ENCODE measurements at regions not wholly inside any gene's neighbourhood (a gene's known extent, or its start where the extent isn't known, plus 50 kb on each side); places are given as distances from the start of the nearest gene placed in this dataset.
"Not testable (repeated sequence)": the region's sequence is repeated elsewhere in the genome, so short reads cannot be mapped to it uniquely, and the experiment has no call there.

DNA sequence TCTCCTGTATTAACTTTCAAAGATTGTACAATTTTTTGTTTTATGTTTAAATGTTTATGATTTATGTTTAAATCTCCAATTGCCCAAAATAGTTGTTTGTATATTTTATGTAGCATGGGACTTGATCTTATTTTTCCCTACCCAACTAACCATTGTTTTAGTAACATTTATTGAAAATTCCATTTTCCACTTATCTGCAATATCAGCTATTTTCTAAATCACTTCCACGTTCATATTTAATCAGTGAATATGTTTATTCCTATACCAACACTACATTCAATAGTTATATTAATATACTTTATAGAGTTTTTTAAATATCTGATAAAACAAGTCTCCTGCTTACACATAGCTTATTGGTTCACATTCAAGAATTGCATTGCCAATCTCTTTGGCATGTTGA lies 532.2 kb downstream of the CHSY3 start:
- H3K9me2 ChIP-seq (replicated peaks; ENCODE audit: insufficient read depth, low read length), result no peaks in the 10 kb centered on the region
- no peak overlapping the region for H3K4me3 ChIP-seq (ENCODE audit: low read length)
- no peak overlapping the region for H2AFZ ChIP-seq (ENCODE audit: low read length)
- no peaks in the 10 kb centered on the region for H3K27me3 ChIP-seq (ENCODE audit: low read length)
- no peaks in the 10 kb centered on the region for H3K36me3 ChIP-seq (ENCODE audit: insufficient read depth, low read length)
- no peaks in the 10 kb centered on the region for H3K9me3 ChIP-seq (ENCODE audit: low read length)
- no peaks in the 10 kb centered on the region for H3K4me1 ChIP-seq (ENCODE audit: low read length)
- H3K4me2 ChIP-seq (ENCODE audit: low read depth, low read length, poor library complexity, severe bottlenecking), result no peak overlapping the region
- DNase-seq, result no peak
- no peaks in the 10 kb centered on the region for H3K79me2 ChIP-seq (ENCODE audit: low read length)
- no peaks in the 10 kb centered on the region for H4K20me1 ChIP-seq (ENCODE audit: insufficient read depth, low read depth, low read length)
- H3K9ac ChIP-seq (ENCODE audit: low read length), result no peak overlapping the region
- no peak overlapping the region for H3K27ac ChIP-seq (ENCODE audit: low read length)

DNA sequence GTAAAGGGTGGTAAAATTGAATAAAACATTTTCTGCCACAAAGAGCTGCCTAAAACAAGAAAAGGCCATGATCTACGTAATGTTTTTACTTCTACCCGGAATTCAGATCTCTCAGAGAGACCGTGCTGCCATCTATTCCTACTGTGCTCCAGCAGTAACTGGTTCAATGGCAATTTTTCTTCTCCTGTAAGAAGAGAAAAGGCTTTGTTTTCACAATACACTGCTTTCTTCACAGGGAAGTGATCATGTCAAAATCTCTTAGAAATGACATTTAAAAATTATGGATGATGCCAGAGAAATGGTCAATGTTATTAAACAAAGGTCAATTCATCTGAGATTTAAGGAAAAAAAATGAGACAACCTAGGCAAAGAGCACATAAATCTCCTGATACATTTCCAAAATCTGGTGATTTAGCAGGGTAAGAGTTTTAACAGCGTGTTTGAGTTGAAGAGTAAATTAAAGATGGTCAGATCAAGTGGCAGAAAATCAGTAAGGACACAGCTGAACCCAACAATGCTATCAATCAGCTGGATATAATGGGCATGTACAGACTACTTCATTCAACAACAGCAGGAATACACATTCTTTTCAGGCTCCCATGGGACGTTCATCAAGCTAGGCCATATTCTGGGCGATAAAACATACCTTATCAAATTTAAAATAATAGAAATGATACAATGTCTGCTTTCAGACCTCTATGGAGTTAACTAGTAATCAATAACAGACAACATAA lies 523.1 kb downstream of the CHSY3 start:
- no peak for DNase-seq
- Histone ChIP-seq H3K9me2 (replicated peaks; ENCODE audit: insufficient read depth, low read length) (no peaks in the 10 kb centered on the region), H3K9me3 (ENCODE audit: low read length) (no peaks in the 10 kb centered on the region), H3K27ac (ENCODE audit: low read length) (no peak overlapping the region), H3K36me3 (ENCODE audit: insufficient read depth, low read length) (no peaks in the 10 kb centered on the region), H3K27me3 (ENCODE audit: low read length) (no peaks in the 10 kb centered on the region), H3K4me1 (ENCODE audit: low read length) (no peaks in the 10 kb centered on the region), H3K4me2 (ENCODE audit: low read depth, low read length, poor library complexity, severe bottlenecking) (no peak overlapping the region), H4K20me1 (ENCODE audit: insufficient read depth, low read depth, low read length) (no peaks in the 10 kb centered on the region), H3K4me3 (ENCODE audit: low read length) (no peak overlapping the region), H3K79me2 (ENCODE audit: low read length) (no peaks in the 10 kb centered on the region), H3K9ac (ENCODE audit: low read length) (no peak overlapping the region), H2AFZ (ENCODE audit: low read length) (no peak overlapping the region)

DNA sequence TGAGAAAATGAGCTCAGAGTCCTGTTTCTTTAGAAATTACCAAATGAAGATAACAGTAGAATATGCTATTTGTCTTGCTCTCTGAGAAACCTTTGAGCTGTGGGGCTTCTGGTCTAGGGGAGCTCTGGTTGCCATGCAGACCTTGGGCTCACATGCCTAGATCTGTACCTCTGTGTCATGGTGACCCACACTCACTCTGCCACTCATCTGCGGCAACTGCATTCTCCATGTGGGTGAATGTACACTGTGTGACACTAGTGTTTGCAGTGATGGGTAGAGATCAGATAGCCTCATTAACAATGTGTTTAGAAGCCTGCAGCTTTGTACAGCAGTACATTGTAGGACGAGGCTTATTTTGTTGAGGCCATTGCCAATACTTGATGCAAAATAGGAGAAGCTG lies 521.2 kb downstream of the CHSY3 start:
- Histone ChIP-seq H4K20me1 (ENCODE audit: insufficient read depth, low read depth, low read length) (no peaks in the 10 kb centered on the region), H3K9me3 (ENCODE audit: low read length) (no peaks in the 10 kb centered on the region), H2AFZ (ENCODE audit: low read length) (no peak overlapping the region), H3K9me2 (replicated peaks; ENCODE audit: insufficient read depth, low read length) (no peaks in the 10 kb centered on the region), H3K36me3 (ENCODE audit: insufficient read depth, low read length) (no peaks in the 10 kb centered on the region), H3K27me3 (ENCODE audit: low read length) (no peaks in the 10 kb centered on the region), H3K4me2 (ENCODE audit: low read depth, low read length, poor library complexity, severe bottlenecking) (no peak overlapping the region), H3K79me2 (ENCODE audit: low read length) (no peaks in the 10 kb centered on the region), H3K4me3 (ENCODE audit: low read length) (no peak overlapping the region), H3K4me1 (ENCODE audit: low read length) (no peaks in the 10 kb centered on the region), H3K9ac (ENCODE audit: low read length) (no peak overlapping the region), H3K27ac (ENCODE audit: low read length) (no peak overlapping the region)
- no peak for DNase-seq

DNA sequence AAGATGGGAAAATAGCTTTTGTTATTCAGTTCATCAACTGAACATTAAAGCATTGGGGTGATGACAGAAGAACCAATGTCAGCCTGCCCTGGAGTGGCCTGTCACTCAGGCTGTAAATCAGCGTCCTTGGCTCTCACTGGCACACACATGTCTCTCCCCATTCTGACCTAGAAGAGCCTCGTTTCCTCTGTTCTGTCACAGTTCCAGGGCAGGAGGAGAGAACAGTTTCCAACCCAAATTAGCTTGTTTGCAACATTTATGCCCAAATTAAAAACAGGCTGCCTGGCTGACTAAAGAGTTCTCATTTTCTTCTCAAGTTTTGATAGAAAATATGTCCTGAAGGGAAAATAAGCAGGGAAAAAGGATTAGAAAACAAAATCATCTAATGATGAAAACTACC lies 520.1 kb downstream of the CHSY3 start:
- no peak for DNase-seq
- H2AFZ ChIP-seq (ENCODE audit: low read length), result no peak overlapping the region

DNA sequence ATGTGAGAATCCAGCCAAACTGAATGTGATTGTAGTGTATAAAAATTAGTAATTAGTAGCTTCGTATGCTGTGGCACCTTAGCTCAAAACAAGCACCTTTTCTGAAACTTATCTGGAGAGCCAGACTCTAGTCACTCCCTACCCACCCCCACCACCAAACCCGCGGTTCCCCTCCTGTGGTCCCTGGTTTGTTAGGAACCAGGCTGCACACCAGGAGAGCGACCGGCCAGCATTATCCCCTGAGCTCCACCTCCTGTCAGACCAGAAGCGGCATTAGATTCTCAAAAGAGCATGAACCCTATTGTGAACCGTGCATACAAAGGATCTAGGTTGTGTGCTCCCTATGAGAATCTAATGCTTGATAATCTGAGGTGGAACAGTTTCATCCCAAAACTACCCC lies 498.6 kb downstream of the CHSY3 start:
- Histone ChIP-seq H3K79me2 (ENCODE audit: low read length) (no peaks in the 10 kb centered on the region), H3K36me3 (ENCODE audit: insufficient read depth, low read length) (no peaks in the 10 kb centered on the region), H3K4me1 (ENCODE audit: low read length) (peaks cover 4% of the 10 kb centered on the region; the same call in 1 of the 2 replicates), H3K27ac (ENCODE audit: low read length) (no peak overlapping the region), H4K20me1 (ENCODE audit: insufficient read depth, low read depth, low read length) (no peaks in the 10 kb centered on the region), H3K9me3 (ENCODE audit: low read length) (no peaks in the 10 kb centered on the region), H3K4me3 (ENCODE audit: low read length) (no peak overlapping the region), H3K27me3 (ENCODE audit: low read length) (no peaks in the 10 kb centered on the region), H3K9me2 (replicated peaks; ENCODE audit: insufficient read depth, low read length) (no peaks in the 10 kb centered on the region), H3K9ac (ENCODE audit: low read length) (no peak overlapping the region), H3K4me2 (ENCODE audit: low read depth, low read length, poor library complexity, severe bottlenecking) (no peak overlapping the region), H2AFZ (ENCODE audit: low read length) (no peak overlapping the region)
- DNase-seq, result no peak

More for the DNA sequence above, 520.1 kb downstream of the CHSY3 start:
- Histone ChIP-seq H3K27ac (ENCODE audit: low read length) (no peak overlapping the region), H3K4me2 (ENCODE audit: low read depth, low read length, poor library complexity, severe bottlenecking) (no peak overlapping the region), H3K4me3 (ENCODE audit: low read length) (no peak overlapping the region), H3K27me3 (ENCODE audit: low read length) (no peaks in the 10 kb centered on the region), H4K20me1 (ENCODE audit: insufficient read depth, low read depth, low read length) (no peaks in the 10 kb centered on the region), H3K79me2 (ENCODE audit: low read length) (no peaks in the 10 kb centered on the region), H3K4me1 (ENCODE audit: low read length) (no peaks in the 10 kb centered on the region), H3K9me2 (replicated peaks; ENCODE audit: insufficient read depth, low read length) (no peaks in the 10 kb centered on the region), H3K9me3 (ENCODE audit: low read length) (no peaks in the 10 kb centered on the region), H3K36me3 (ENCODE audit: insufficient read depth, low read length) (no peaks in the 10 kb centered on the region), H3K9ac (ENCODE audit: low read length) (no peak overlapping the region)

DNA sequence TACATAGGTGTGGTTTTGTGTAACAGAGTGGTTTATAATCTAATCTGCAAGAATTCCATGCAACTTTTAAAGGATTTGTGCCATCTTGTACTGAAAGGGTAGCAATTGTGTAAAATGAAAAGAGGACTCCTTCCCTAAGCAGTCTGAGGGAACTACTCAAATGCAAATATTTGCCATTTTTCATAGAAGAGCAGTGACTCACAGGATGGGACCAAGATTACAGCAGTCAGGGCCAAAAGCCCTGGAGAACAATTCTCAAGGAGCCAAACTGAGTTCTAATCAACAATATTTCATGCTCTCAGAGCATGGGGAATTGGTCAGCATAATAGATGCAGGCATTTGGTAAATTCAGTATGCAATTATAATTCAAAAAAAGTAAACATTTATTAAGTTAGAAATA lies 495.8 kb downstream of the CHSY3 start:
- Histone ChIP-seq H3K9me2 (replicated peaks; ENCODE audit: insufficient read depth, low read length) (0 out of 2 replicates have a peak, but pooled peaks cover 2% of the 10 kb centered on the region), H3K79me2 (ENCODE audit: low read length) (no peaks in the 10 kb centered on the region), H4K20me1 (ENCODE audit: insufficient read depth, low read depth, low read length) (no peaks in the 10 kb centered on the region), H3K27ac (ENCODE audit: low read length) (no peak overlapping the region), H3K9me3 (ENCODE audit: low read length) (no peaks in the 10 kb centered on the region), H3K27me3 (ENCODE audit: low read length) (no peaks in the 10 kb centered on the region), H3K36me3 (ENCODE audit: insufficient read depth, low read length) (no peaks in the 10 kb centered on the region), H3K4me3 (ENCODE audit: low read length) (no peak overlapping the region), H3K9ac (ENCODE audit: low read length) (no peak overlapping the region), H3K4me2 (ENCODE audit: low read depth, low read length, poor library complexity, severe bottlenecking) (no peak overlapping the region), H3K4me1 (ENCODE audit: low read length) (peaks cover 4% of the 10 kb centered on the region; the same call in 1 of the 2 replicates), H2AFZ (ENCODE audit: low read length) (no peak overlapping the region)
- DNase-seq, result no peak

DNA sequence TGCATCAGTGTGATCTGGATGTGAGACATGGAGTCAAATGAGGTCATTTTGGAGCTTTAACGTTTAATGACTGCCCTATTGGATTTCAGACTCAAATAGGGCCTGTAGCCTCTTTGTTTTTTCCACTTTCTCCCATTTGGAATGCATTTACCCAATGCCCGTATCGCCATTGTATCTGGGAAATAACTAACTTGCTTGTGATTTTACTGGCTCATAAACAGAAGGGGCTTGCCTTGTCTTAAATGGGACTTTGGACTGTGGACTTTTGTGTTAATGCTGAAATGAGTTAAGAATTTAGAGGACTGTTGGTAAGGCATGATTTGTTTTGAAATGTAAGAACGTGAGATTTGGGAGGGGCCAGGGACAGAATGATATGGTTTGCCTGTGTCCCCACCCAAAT lies 494.6 kb downstream of the CHSY3 start:
- Histone ChIP-seq H3K9me3 (ENCODE audit: low read length) (no peaks in the 10 kb centered on the region), H3K4me3 (ENCODE audit: low read length) (no peak overlapping the region), H3K4me2 (ENCODE audit: low read depth, low read length, poor library complexity, severe bottlenecking) (no peak overlapping the region), H3K9me2 (replicated peaks; ENCODE audit: insufficient read depth, low read length) (0 out of 2 replicates have a peak, but pooled peaks cover 2% of the 10 kb centered on the region), H3K27ac (ENCODE audit: low read length) (no peak overlapping the region), H3K36me3 (ENCODE audit: insufficient read depth, low read length) (no peaks in the 10 kb centered on the region), H2AFZ (ENCODE audit: low read length) (no peak overlapping the region), H3K27me3 (ENCODE audit: low read length) (no peaks in the 10 kb centered on the region), H4K20me1 (ENCODE audit: insufficient read depth, low read depth, low read length) (no peaks in the 10 kb centered on the region), H3K9ac (ENCODE audit: low read length) (no peak overlapping the region), H3K4me1 (ENCODE audit: low read length) (peaks cover 4% of the 10 kb centered on the region; the same call in 1 of the 2 replicates), H3K79me2 (ENCODE audit: low read length) (no peaks in the 10 kb centered on the region)
- no peak for DNase-seq

DNA sequence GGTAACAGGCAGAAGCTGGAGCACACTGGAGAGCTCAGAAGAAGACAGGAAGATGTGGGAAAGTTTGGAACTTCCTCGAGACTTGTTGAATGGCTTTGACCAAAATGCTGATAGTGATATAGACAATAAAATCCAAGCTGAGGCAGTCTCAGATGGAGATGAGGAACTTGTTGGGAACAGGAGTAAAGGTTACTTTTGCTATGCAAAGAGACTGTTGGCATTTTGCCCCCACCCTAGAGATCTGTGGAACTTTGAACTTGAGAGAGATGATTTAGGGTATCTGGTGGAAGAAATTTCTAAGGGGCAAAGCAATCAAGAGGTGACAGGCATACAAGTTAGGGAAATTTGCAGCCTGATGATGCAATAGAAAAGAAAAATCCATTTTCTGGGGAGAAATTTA lies 493.5 kb downstream of the CHSY3 start:
- H3K27me3 ChIP-seq (ENCODE audit: low read length); H3K4me2 ChIP-seq (ENCODE audit: low read depth, low read length, poor library complexity, severe bottlenecking); H3K9me2 ChIP-seq (replicated peaks; ENCODE audit: insufficient read depth, low read length): not testable (repeated sequence)

More for the DNA sequence above, 493.5 kb downstream of the CHSY3 start:
- not testable (repeated sequence) for H3K4me3 ChIP-seq (ENCODE audit: low read length); H3K9me3 ChIP-seq (ENCODE audit: low read length); H3K79me2 ChIP-seq (ENCODE audit: low read length); H3K27ac ChIP-seq (ENCODE audit: low read length); DNase-seq; H4K20me1 ChIP-seq (ENCODE audit: insufficient read depth, low read depth, low read length); H2AFZ ChIP-seq (ENCODE audit: low read length); H3K4me1 ChIP-seq (ENCODE audit: low read length); H3K36me3 ChIP-seq (ENCODE audit: insufficient read depth, low read length); H3K9ac ChIP-seq (ENCODE audit: low read length)

Data from Karpas-422 (cell line).